GM12874 (cell line): ENCODE measurements at regions not wholly inside any gene's neighbourhood (a gene's known extent, or its start where the extent isn't known, plus 50 kb on each side); places are given as distances from the start of the nearest gene placed in this dataset.

ENCODE experiments used
- CTCF ChIP-seq: IDR thresholded peaks from 2 replicates; pipeline ENCODE4 v1.5.1; 2011; ENCODE audit warnings: low read depth, mild to moderate bottlenecking, control low read depth, low read length, moderate library complexity; ENCODE audit not compliant: insufficient read depth

GRCh38 chr13:99809496-99809895 is 162.1 kb downstream of the ZIC5 start:
- TF ChIP-seq CTCF = no peak

- TF ChIP-seq CTCF = no peak
Measured at GRCh38 chr13:99808786-99809185, 162.8 kb downstream of the ZIC5 start.

GRCh38 chr13:99806671-99807070 is 164.9 kb downstream of the ZIC5 start:
- no peak for TF ChIP-seq CTCF

GRCh38 chr13:99805361-99805760 is 166.2 kb downstream of the ZIC5 start:
- no peak for TF ChIP-seq CTCF

GRCh38 chr13:99803141-99803540 is 168.4 kb downstream of the ZIC5 start:
- TF ChIP-seq CTCF = no peak

- no peak for TF ChIP-seq CTCF
Measured at GRCh38 chr13:99802416-99802815, 169.2 kb downstream of the ZIC5 start.

- no peak for TF ChIP-seq CTCF
Measured at GRCh38 chr13:99800951-99801350, 170.6 kb downstream of the ZIC5 start.

GRCh38 chr13:99800011-99800410 is 171.6 kb downstream of the ZIC5 start:
- no peak for TF ChIP-seq CTCF
